PC-9 (cell line): ENCODE measurements at regions not wholly inside any gene's neighbourhood (a gene's known extent, or its start where the extent isn't known, plus 50 kb on each side); places are given as distances from the start of the nearest gene placed in this dataset.
"Not testable (repeated sequence)": the region's sequence is repeated elsewhere in the genome, so short reads cannot be mapped to it uniquely, and the experiment has no call there.

Experiments used
- BruUV-seq: library from RNA; stranded (reverse); fragments of 400-500 nt; replicated peaks from 2 replicates; lab custom pipeline; 2021; lab: Mats Ljungman, UMichigan
- CTCF ChIA-PET: fragments of 300-600 bp; sonication (Branson Sonifier 250); formaldehyde crosslinking; loops from one replicate; lab custom pipeline; 2022; ENCODE audit warnings: antibody characterized with exemption; lab: Charles Lee
- POLR2A ChIA-PET: fragments of 300-600 bp; sonication (Branson Sonifier 250); formaldehyde crosslinking; loops from one replicate; lab custom pipeline; 2022; ENCODE audit warnings: antibody characterized with exemption; ENCODE audit not compliant: unreplicated experiment; lab: Charles Lee
- DNase-seq, 2 experiments: peaks; one replicate each; pipeline versions ENCODE4 v3.0.0 to v3.0.0-alpha.2; 2015 to 2022; ENCODE audit warnings: mixed read lengths in 1 of 2
- H2AFZ ChIP-seq: fragments of 200-600 bp; sonication (generic); 2 replicates; pipeline ENCODE4 v1.8.1; 2017; ENCODE audit warnings: antibody characterized with exemption
- H3F3A ChIP-seq: fragments of 200-600 bp; sonication (generic); 2 replicates; pipeline ENCODE4 v1.8.1; 2017; ENCODE audit warnings: antibody characterized with exemption, mild to moderate bottlenecking, low read depth; ENCODE audit not compliant: insufficient read depth
- H3K27ac ChIP-seq: fragments of 200-600 bp; sonication (generic); 2 replicates; pipeline ENCODE4 v1.6.1; 2016; ENCODE audit warnings: mixed run types
- H3K27me3 ChIP-seq: fragments of 200-600 bp; sonication (generic); 2 replicates; pipeline ENCODE4 v1.6.1; 2016; ENCODE audit warnings: low read depth, mixed run types; ENCODE audit not compliant: insufficient read depth
- H3K36me3 ChIP-seq: fragments of 200-600 bp; sonication (generic); 2 replicates; pipeline ENCODE4 v1.6.1; 2016; ENCODE audit warnings: low read depth, mixed run types
- H3K4me1 ChIP-seq: fragments of 200-600 bp; sonication (generic); replicated peaks from 2 replicates; pipeline ENCODE4 v1.6.1; 2016; ENCODE audit warnings: mixed run types; ENCODE audit not compliant: insufficient read depth
- H3K4me2 ChIP-seq: fragments of 200-600 bp; sonication (generic); 2 replicates; pipeline ENCODE4 v1.6.1; 2017; ENCODE audit warnings: mixed run types
- H3K4me3 ChIP-seq: fragments of 200-600 bp; sonication (generic); 2 replicates; pipeline ENCODE4 v1.6.1; 2016; ENCODE audit warnings: mixed run types
- H3K79me2 ChIP-seq: fragments of 200-600 bp; sonication (generic); 2 replicates; pipeline ENCODE4 v1.6.1; 2017; ENCODE audit warnings: low read depth, mixed run types
- H3K9me2 ChIP-seq: fragments of 200-600 bp; sonication (generic); 2 replicates; pipeline ENCODE4 v1.8.1; 2017; ENCODE audit warnings: mild to moderate bottlenecking; ENCODE audit not compliant: insufficient read depth
- H3K9me3 ChIP-seq: fragments of 200-600 bp; sonication (generic); 2 replicates; pipeline ENCODE4 v1.8.1; 2016; ENCODE audit warnings: low read depth; ENCODE audit not compliant: insufficient read depth
- H4K20me1 ChIP-seq: fragments of 200-600 bp; sonication (generic); 2 replicates; pipeline ENCODE4 v1.8.1; 2017; ENCODE audit not compliant: insufficient read depth
- EZH2 ChIP-seq: fragments of 200-600 bp; sonication (generic); IDR thresholded peaks from 2 replicates; pipeline ENCODE4 v1.8.0; 2017; ENCODE audit warnings: antibody characterized with exemption, low read depth
- intact Hi-C: fragments of 100-400 bp; cut with micrococcal nuclease; formaldehyde crosslinking; loops from one replicate; pipeline ENCODE4 v1.10.0; 2022; ENCODE audit not compliant: unreplicated experiment
- TF ChIP-seq, protein P1 (sequence below): fragments of 200-600 bp; sonication (generic); conservative IDR thresholded peaks from 2 replicates; pipeline ENCODE4 v1.6.1; 2017; ENCODE audit warnings: mixed run types, antibody characterized with exemption, mild to moderate bottlenecking, moderate library complexity

GRCh38 chr5:58314356-58315210 lies 145.3 kb downstream of the PLK2 start:
- Histone ChIP-seq H3K27me3 (no peaks in the 10 kb centered on the region), H3K36me3 (no peaks in the 10 kb centered on the region), H3K4me3 (no peak overlapping the region), H3K9me2 (no peaks in the 10 kb centered on the region; the same call in 1 of the 2 replicates), H4K20me1 (no peaks in the 10 kb centered on the region), H3K4me2 (no peak overlapping the region), H2AFZ (no peak overlapping the region), H3K27ac (no peak overlapping the region), H3K79me2 (no peaks in the 10 kb centered on the region), H3F3A (no peaks in the 10 kb centered on the region), H3K4me1 (no peaks in the 10 kb centered on the region), H3K9me3 (peaks cover 6% of the 10 kb centered on the region)
- DNase-seq: no peak
- intact Hi-C loops: no loop called here
- ChIA-PET CTCF (no interaction called here), POLR2A (interaction anchor here (0.5 to 0.6 kb wide), 2 partner anchors 33 kb away, joined by 3 read pairs; no protein-coding TSS in a partner anchor)
- TF ChIP-seq, protein P1, sequence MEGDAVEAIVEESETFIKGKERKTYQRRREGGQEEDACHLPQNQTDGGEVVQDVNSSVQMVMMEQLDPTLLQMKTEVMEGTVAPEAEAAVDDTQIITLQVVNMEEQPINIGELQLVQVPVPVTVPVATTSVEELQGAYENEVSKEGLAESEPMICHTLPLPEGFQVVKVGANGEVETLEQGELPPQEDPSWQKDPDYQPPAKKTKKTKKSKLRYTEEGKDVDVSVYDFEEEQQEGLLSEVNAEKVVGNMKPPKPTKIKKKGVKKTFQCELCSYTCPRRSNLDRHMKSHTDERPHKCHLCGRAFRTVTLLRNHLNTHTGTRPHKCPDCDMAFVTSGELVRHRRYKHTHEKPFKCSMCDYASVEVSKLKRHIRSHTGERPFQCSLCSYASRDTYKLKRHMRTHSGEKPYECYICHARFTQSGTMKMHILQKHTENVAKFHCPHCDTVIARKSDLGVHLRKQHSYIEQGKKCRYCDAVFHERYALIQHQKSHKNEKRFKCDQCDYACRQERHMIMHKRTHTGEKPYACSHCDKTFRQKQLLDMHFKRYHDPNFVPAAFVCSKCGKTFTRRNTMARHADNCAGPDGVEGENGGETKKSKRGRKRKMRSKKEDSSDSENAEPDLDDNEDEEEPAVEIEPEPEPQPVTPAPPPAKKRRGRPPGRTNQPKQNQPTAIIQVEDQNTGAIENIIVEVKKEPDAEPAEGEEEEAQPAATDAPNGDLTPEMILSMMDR: no peak
- TF ChIP-seq EZH2: no peak
- BruUV-seq: no TSS peak

GRCh38 chr5:58312299-58312698 lies 147.6 kb downstream of the PLK2 start:
- H3K27me3 ChIP-seq: no peaks in the 10 kb centered on the region
- no peaks in the 10 kb centered on the region for H3K4me1 ChIP-seq
- no peaks in the 10 kb centered on the region for H4K20me1 ChIP-seq
- no peak overlapping the region for H2AFZ ChIP-seq
- no TSS peak for BruUV-seq
- no peak overlapping the region for H3K27ac ChIP-seq
- no peaks in the 10 kb centered on the region for H3K36me3 ChIP-seq
- H3F3A ChIP-seq: no peaks in the 10 kb centered on the region
- H3K9me3 ChIP-seq: peaks cover 6% of the 10 kb centered on the region
- H3K79me2 ChIP-seq: no peaks in the 10 kb centered on the region
- H3K4me3 ChIP-seq: no peak overlapping the region
- ChIA-PET CTCF (no interaction called here), POLR2A (interaction anchor here (0.8 kb wide), 1 partner anchor 131 kb away, joined by 15 read pairs; no protein-coding TSS in a partner anchor)
- TF ChIP-seq, protein P1: no peak
- no peak for TF ChIP-seq EZH2
- intact Hi-C loops: no loop called here
- no peaks in the 10 kb centered on the region; the same call in 1 of the 2 replicates for H3K9me2 ChIP-seq
- no peak for DNase-seq
- H3K4me2 ChIP-seq: no peak overlapping the region

GRCh38 chr5:58311526-58311925 lies 148.4 kb downstream of the PLK2 start:
- H3F3A ChIP-seq: no peaks in the 10 kb centered on the region
- CTCF ChIA-PET: no interaction called here
- no peak for DNase-seq
- no peaks in the 10 kb centered on the region for H3K79me2 ChIP-seq
- H3K4me2 ChIP-seq: no peak overlapping the region
- no peak overlapping the region for H3K27ac ChIP-seq
- H3K4me3 ChIP-seq: no peak overlapping the region
- no peak overlapping the region for H2AFZ ChIP-seq
- BruUV-seq: no TSS peak
- H4K20me1 ChIP-seq: no peaks in the 10 kb centered on the region
- H3K27me3 ChIP-seq: no peaks in the 10 kb centered on the region
- POLR2A ChIA-PET: no interaction called here
- no peaks in the 10 kb centered on the region for H3K4me1 ChIP-seq
- peaks cover 6% of the 10 kb centered on the region for H3K9me3 ChIP-seq
- TF ChIP-seq, protein P1: no peak
- no peak for TF ChIP-seq EZH2
- intact Hi-C loops: no loop called here
- no peaks in the 10 kb centered on the region; the same call in 1 of the 2 replicates for H3K9me2 ChIP-seq
- H3K36me3 ChIP-seq: no peaks in the 10 kb centered on the region

GRCh38 chr5:58308384-58308783 lies 151.5 kb downstream of the PLK2 start:
- intact Hi-C loops, H4K20me1 ChIP-seq, H3K4me1 ChIP-seq, H2AFZ ChIP-seq, H3K9me3 ChIP-seq, CTCF ChIA-PET, H3K4me2 ChIP-seq, H3F3A ChIP-seq, H3K27me3 ChIP-seq, H3K4me3 ChIP-seq, H3K36me3 ChIP-seq, H3K79me2 ChIP-seq, BruUV-seq, H3K9me2 ChIP-seq, DNase-seq, H3K27ac ChIP-seq, POLR2A ChIA-PET: not testable (repeated sequence)
